DMS53 treated with DMSO at 0.1 percent for 48 hours (cell line): ENCODE measurements at regions not wholly inside any gene's neighbourhood (a gene's known extent, or its start where the extent isn't known, plus 50 kb on each side); places are given as distances from the start of the nearest gene placed in this dataset.

ENCODE experiments used
- DNase-seq: peaks from one replicate; lab custom pipeline; 2025; ENCODE audit not compliant: unreplicated experiment; lab: John Stamatoyannopoulos, UW

DNA sequence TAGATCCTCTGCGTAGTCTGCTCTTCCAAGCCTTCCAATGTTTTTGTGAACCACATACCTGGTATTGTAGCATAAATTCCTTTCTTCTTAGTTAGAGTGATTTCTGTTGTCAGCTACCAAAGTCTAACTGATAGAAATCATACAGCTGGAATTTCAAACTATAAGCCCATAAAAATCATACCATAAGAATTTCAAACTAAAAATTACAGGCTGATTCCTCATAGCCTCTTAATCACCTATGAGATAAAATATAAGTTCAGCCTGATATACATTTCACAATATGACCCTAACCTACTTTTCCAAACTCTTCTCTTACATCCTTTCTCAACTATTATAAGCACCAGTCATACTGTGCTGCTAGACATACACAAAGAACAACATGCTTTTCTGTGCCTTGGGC is 64.8 kb downstream of the PTHLH start:
- DNase-seq, result no peak

- DNase-seq, result peak; percentile 47
Observed at GRCh38 chr12:27906658-27907473, 65.7 kb downstream of the PTHLH start.

GRCh38 chr12:27906127-27906500 is 66.4 kb downstream of the PTHLH start:
- peak; percentile 41 for DNase-seq

GRCh38 chr12:27905285-27906126 is 67.0 kb downstream of the PTHLH start:
- no peak for DNase-seq

- no peak for DNase-seq
Observed at GRCh38 chr12:27902651-27903050, 69.9 kb downstream of the PTHLH start.

DNA sequence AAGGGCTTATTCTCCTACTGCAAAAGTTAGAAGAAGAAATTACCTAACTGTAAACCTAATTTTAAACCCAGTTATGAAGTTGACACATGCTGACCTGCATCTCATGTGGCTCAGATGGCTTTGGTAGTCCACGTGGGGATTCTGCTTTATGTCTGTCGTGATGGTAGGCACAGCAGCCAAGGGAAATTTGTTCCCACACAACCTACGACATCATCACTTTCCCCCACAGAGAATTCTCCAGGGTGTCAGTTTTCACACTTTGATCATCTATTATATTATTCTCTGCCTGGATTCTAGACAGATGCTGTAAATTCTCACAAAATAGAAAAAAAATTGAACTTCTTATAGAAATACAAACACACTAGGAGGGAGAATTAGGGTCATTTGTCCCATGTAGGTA is 70.6 kb downstream of the PTHLH start:
- no peak for DNase-seq

- no peak for DNase-seq
Observed at GRCh38 chr12:27900920-27901879, 71.3 kb downstream of the PTHLH start.

DNA sequence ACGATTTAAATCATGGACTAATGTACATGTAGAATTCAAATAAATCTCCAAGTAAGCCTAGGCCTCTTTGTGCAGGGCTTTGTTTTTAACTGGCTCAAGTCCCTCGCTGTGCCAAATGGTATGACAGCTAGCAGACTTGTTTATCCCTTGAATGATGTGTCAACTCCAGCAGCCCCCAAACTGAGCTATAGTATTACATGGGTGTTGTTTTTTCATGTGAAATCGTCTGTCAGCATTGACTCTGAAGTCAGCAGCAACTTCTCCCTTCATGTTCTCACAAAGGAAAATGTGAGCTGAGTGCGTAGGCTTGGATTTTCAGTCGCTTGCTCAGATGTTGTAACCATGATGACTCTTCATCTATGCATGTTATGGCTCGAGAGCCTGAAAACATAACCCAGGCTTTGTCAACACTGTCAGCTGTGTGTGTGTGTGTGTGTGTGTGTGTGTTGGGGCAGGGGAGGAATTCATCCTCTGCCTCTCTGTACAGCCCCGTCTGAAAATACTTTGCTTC is 73.3 kb downstream of the PTHLH start:
- DNase-seq, result no peak

DNA sequence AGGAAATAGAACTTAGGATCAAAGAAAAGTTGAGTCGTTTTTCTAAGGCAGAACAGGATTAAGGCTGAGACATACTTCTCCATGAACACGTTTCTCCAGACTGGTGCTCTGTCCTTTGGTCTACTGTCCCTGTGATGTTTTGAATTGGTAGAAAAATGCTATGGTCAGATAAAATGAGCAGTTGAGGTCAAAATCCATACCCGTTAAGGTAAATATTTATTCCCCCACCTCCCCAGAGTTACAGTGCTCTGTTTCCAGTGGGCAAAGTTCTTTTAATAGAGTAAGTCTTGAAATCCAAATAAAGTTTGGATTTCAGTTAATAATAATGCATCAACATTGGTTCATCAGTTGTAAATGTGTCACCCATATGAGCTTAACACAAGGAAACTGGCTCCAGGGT is 74.5 kb downstream of the PTHLH start:
- DNase-seq, result no peak

DNA sequence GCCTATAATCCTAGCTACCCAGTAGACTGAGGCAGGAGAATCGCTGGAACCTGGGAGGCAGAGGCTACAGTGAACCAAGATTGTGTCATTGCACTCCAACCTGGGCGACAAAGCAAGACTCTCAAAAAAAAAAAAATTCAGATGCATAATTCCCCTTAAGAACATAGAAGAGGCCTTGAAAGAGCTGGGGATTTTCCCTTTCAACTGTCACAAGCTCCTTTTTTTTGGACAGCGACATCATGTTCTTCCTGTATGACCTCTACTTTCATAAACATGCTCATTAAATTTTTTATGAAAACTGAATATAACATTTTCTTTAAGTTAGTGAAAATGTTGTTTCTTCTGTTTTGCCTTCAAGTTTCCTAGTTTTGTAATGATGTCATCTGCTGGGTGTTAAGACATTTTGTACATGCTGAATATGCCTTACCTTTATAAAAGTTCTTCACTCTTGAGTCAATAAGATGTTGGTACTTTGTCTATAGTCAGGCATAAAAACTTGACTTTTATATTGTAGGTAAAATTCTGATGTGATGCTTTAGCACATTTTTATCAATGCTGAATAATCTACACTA is 76.0 kb downstream of the PTHLH start:
- no peak for DNase-seq

- DNase-seq, result no peak
Observed at GRCh38 chr12:27894309-27894708, 78.2 kb downstream of the PTHLH start.

- DNase-seq, result no peak
Observed at GRCh38 chr12:27879708-27880107, 92.8 kb downstream of the PTHLH start.

- DNase-seq, result no peak
Observed at GRCh38 chr12:27875677-27876076, 95.6 kb upstream of the MANSC4 start.

DNA sequence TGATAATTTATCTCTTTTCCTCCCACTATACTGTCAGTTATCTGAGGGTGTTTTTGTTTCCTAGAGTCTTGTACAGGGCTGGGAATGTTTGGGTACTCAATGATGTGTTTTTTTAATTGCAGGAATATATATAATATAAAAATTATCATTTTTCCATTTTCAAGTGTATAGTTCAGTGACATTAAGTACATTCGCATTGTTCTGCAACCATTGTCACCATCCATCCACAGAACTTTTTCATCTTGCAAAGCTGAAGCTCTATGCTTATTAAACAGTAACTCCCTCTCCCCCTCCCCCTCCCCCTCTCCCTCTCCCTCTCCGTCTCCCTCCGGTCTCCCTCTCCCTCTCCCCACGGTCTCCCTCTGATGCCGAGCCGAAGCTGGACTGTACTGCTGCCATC is 93.0 kb upstream of the MANSC4 start:
- DNase-seq, result no peak

DNA sequence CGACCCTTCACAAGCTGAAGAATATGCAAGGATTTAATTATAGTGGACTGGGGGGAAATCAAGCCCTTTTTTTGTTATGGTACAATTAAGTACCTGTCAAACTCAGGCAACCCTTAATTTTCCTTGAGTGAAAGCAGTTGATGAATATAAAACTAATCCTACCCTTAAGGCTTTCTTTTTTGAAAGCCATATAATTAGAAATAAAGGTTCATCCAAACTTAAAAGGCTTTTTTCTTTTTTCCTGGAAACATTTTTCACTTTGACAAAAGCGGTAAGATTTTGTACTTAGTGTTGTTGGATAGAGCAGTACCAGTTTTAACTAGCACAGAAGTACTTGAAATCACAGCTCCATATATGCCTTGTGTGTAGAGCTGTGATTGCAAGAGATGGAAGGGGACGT is 91.9 kb upstream of the MANSC4 start:
- no peak for DNase-seq

GRCh38 chr12:27870939-27871338 is 90.9 kb upstream of the MANSC4 start:
- no peak for DNase-seq

DNA sequence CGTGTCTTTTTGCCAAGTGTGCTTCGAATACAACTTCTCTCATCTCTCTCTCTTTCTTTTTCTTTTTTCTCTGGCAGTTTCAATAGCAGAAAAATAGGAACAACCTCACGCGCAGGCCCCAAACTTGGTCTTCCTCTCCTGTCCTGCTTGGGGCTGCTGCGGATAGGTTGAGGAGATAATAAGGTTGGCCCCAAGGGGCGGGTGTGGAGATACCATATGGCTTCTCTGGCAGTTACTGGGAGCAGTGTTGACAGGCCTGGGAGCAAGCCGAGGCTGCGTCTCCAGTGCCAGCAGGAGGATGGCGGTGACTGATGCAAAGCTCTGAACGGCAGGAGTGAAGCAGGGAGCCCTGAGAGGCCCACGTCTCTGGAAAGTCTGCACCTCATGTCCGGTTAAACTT is 89.5 kb upstream of the MANSC4 start:
- no peak for DNase-seq

DNA sequence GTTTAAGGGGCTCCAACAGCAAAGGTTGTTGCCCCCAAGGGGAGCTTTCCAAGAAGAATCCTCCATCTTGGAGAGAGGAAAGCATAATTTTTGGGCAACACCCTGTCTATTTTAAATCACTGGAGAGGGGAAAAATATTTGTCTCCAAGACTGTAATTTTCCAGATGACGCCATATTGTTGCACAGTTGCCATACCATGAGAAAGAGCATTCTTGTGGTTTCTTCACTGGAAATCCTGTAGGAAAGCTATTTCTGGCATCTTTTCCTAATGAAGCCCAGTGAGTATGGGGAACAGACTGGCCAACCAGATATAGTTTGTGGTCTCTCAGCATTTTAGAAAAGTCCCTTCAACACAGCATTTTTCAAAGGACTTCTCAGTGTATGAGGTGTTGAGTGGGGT is 88.1 kb upstream of the MANSC4 start:
- DNase-seq, result no peak

DNA sequence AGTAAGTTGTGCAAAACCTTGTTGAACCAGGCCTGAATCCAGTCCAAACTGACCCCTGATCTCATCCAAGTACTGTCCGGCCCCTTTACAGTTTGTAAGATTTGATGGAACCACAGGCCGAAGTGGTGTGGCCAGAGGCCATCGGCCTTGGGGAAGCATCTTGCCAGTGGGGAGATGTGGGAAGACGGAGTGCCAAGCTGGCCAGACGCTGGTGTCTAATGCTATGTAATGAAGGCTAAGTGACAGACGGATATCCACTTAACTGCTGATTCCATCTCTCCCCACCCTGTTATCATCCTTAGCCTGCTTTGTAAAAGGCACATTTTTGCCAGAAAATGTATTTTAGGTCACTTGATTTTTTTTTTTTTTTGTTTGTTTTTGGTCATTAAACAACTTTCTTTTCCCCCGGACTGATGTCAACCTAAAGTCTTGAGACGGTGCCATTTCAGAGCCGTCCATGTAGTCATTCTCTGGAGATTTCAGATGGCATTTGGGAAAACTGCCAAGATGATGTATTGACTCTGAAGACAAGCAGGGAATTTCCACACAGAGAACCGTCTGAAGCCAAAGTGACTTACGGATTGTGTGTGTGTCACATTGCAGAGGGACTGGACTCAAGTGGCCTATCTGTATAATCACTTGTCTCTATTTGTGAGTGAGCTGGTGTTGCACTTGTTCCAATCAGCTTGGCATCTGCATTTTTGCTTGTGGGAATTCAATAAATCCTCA is 86.5 kb upstream of the MANSC4 start:
- DNase-seq, result no peak

DNA sequence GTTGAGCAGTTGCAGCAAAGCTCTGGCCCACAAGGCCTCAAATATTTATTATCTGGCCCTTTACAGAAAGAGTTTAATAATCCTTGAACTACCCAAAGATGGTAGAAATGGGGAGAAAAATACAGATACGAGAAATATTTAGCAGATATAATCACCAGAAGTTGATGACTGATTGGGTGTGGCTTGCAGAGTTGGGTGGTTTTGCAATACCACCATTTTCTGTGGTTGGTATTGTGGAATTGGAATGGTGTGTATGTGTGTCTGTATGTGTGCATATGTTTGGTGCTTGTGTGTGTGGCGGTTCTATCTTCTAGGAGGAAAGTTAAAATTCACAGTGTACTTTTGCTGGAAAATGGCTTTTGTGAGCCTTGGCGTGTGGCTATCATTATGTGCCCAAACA is 85.4 kb upstream of the MANSC4 start:
- DNase-seq, result no peak
